Chondrocyte (in vitro differentiated cells): ENCODE measurements at regions not wholly inside any gene's neighbourhood (a gene's known extent, or its start where the extent isn't known, plus 50 kb on each side); places are given as distances from the start of the nearest gene placed in this dataset.
A peak's percentile ranks its signal among the peaks of the same experiment; 100 is the strongest.

ENCODE experiments used
- DNase-seq: peaks from one replicate; pipeline ENCODE4 v3.0.0; 2021; ENCODE audit warnings: mixed read lengths, low spot score
- H3K27ac Mint-ChIP-seq: one replicate; pipeline ENCODE4 v1.8.0; 2021; ENCODE audit warnings: mild to moderate bottlenecking, moderate library complexity, mixed read lengths; ENCODE audit not compliant: unreplicated experiment
- H3K27me3 Mint-ChIP-seq: 2 replicates; pipeline ENCODE4 v1.8.0; 2021; ENCODE audit warnings: low read depth, mixed read lengths
- H3K36me3 Mint-ChIP-seq: 2 replicates; pipeline ENCODE4 v1.8.0; 2021; ENCODE audit warnings: low read depth, mixed read lengths
- H3K4me1 Mint-ChIP-seq: 2 replicates; pipeline ENCODE4 v1.8.0; 2021; ENCODE audit warnings: low read depth, mild to moderate bottlenecking, mixed read lengths
- H3K4me3 Mint-ChIP-seq: one replicate; pipeline ENCODE4 v1.8.0; 2021; ENCODE audit warnings: mild to moderate bottlenecking, moderate library complexity, mixed read lengths; ENCODE audit not compliant: unreplicated experiment
- H3K9me3 Mint-ChIP-seq: 2 replicates; pipeline ENCODE4 v1.8.0; 2021; ENCODE audit warnings: low read depth, mixed read lengths
- CTCF ChIP-seq: fragments of 200-600 bp; sonication (generic); IDR thresholded peaks from 2 replicates; pipeline ENCODE4 v1.5.0; 2021; ENCODE audit warnings: antibody characterized with exemption, mild to moderate bottlenecking, moderate library complexity

GRCh38 chr18:39779926-39780325 lies 2175.1 kb upstream of the PIK3C3 start:
- no peak for TF ChIP-seq CTCF
- H3K4me3 Mint-ChIP-seq: no peak overlapping the region
- no peaks in the 10 kb centered on the region for H3K27me3 Mint-ChIP-seq
- H3K27ac Mint-ChIP-seq: no peak overlapping the region
- H3K36me3 Mint-ChIP-seq: no peaks in the 10 kb centered on the region
- H3K9me3 Mint-ChIP-seq: no peaks in the 10 kb centered on the region
- peaks cover 9% of the 10 kb centered on the region for H3K4me1 Mint-ChIP-seq
- no peak for DNase-seq

GRCh38 chr18:39776766-39777165 lies 2178.3 kb upstream of the PIK3C3 start:
- no peaks in the 10 kb centered on the region for H3K27me3 Mint-ChIP-seq
- TF ChIP-seq CTCF: no peak
- H3K4me3 Mint-ChIP-seq: no peak overlapping the region
- no peaks in the 10 kb centered on the region for H3K9me3 Mint-ChIP-seq
- DNase-seq: no peak
- H3K4me1 Mint-ChIP-seq: peaks cover 21% of the 10 kb centered on the region
- no peaks in the 10 kb centered on the region for H3K36me3 Mint-ChIP-seq
- H3K27ac Mint-ChIP-seq: no peak overlapping the region

GRCh38 chr18:39774957-39775598 lies 2180.0 kb upstream of the PIK3C3 start:
- no peak for DNase-seq
- no peaks in the 10 kb centered on the region for H3K27me3 Mint-ChIP-seq
- no peaks in the 10 kb centered on the region for H3K36me3 Mint-ChIP-seq

GRCh38 chr18:39773646-39774045 lies 2181.4 kb upstream of the PIK3C3 start:
- Mint-ChIP-seq H3K27ac (no peak overlapping the region), H3K4me1 (peaks cover 22% of the 10 kb centered on the region), H3K4me3 (no peak overlapping the region), H3K36me3 (no peaks in the 10 kb centered on the region), H3K27me3 (no peaks in the 10 kb centered on the region), H3K9me3 (no peaks in the 10 kb centered on the region)
- no peak for DNase-seq
- TF ChIP-seq CTCF: no peak

More at GRCh38 chr18:39774957-39775598, 2180.0 kb upstream of the PIK3C3 start:
- TF ChIP-seq CTCF: no peak
- Mint-ChIP-seq H3K9me3 (no peaks in the 10 kb centered on the region), H3K4me3 (no peak overlapping the region), H3K27ac (peak overlapping the region; percentile 14), H3K4me1 (peaks cover 22% of the 10 kb centered on the region)

GRCh38 chr18:39772155-39772919 lies 2182.7 kb upstream of the PIK3C3 start:
- peaks cover 22% of the 10 kb centered on the region for H3K4me1 Mint-ChIP-seq
- H3K36me3 Mint-ChIP-seq: no peaks in the 10 kb centered on the region
- no peaks in the 10 kb centered on the region for H3K27me3 Mint-ChIP-seq
- H3K27ac Mint-ChIP-seq: peak overlapping the region; percentile 47
- TF ChIP-seq CTCF: no peak
- no peak overlapping the region for H3K4me3 Mint-ChIP-seq
- H3K9me3 Mint-ChIP-seq: no peaks in the 10 kb centered on the region
- DNase-seq: no peak
